Activated CD4-positive, alpha-beta T cell treated with anti-CD3 and anti-CD28 coated beads for 36 hours (primary cell): ENCODE measurements at regions not wholly inside any gene's neighbourhood (a gene's known extent, or its start where the extent isn't known, plus 50 kb on each side); places are given as distances from the start of the nearest gene placed in this dataset.
A peak's percentile ranks its signal among the peaks of the same experiment; 100 is the strongest.
"Not testable (repeated sequence)": the region's sequence is repeated elsewhere in the genome, so short reads cannot be mapped to it uniquely, and the experiment has no call there.

Source experiments
- ATAC-seq: fragments of 200-7000 bp; cut with Tn5 transposase; one replicate; pipeline ENCODE4 v1.10.0; 2021; ENCODE audit warnings: mild to moderate bottlenecking, moderate library complexity
- CTCF ChIA-PET: fragments of 350-600 bp; sonication (Branson Sonifier 250); formaldehyde crosslinking; loops from one replicate; lab custom pipeline; 2021; ENCODE audit warnings: antibody characterized with exemption; lab: Charles Lee
- POLR2A ChIA-PET: fragments of 350-600 bp; sonication (Branson Sonifier 250); formaldehyde crosslinking; loops from one replicate; lab custom pipeline; 2021; ENCODE audit warnings: antibody characterized with exemption, inconsistent platforms; lab: Charles Lee
- DNase-seq: peaks from one replicate; pipeline ENCODE4 v3.0.0-alpha.2; 2020
- H3K27ac Mint-ChIP-seq: one replicate; pipeline ENCODE4 v1.8.0; 2021; ENCODE audit warnings: mixed read lengths
- H3K27me3 Mint-ChIP-seq: one replicate; pipeline ENCODE4 v1.8.0; 2021; ENCODE audit warnings: mixed read lengths
- H3K36me3 Mint-ChIP-seq: one replicate; pipeline ENCODE4 v1.8.0; 2021; ENCODE audit warnings: low read depth, mixed read lengths
- H3K4me1 Mint-ChIP-seq: one replicate; pipeline ENCODE4 v1.8.0; 2021; ENCODE audit warnings: mixed read lengths
- H3K4me3 Mint-ChIP-seq: one replicate; pipeline ENCODE4 v1.8.0; 2021; ENCODE audit warnings: mild to moderate bottlenecking, moderate library complexity, mixed read lengths
- H3K9me3 Mint-ChIP-seq: one replicate; pipeline ENCODE4 v1.8.0; 2021; ENCODE audit warnings: low read depth, mixed read lengths
- intact Hi-C, 2 experiments: fragments of 100-400 bp; cut with DNase I in 1 of 2; cut with micrococcal nuclease in 1 of 2; formaldehyde crosslinking; loops; one replicate each; pipeline versions ENCODE4 v1.14.2 to v1.15.1; 2022 to 2024; cut with DNase I, micrococcal nuclease

- H3K4me1 Mint-ChIP-seq, H3K4me3 Mint-ChIP-seq, POLR2A ChIA-PET, H3K36me3 Mint-ChIP-seq, ATAC-seq, H3K27me3 Mint-ChIP-seq, H3K27ac Mint-ChIP-seq, intact Hi-C loops, H3K9me3 Mint-ChIP-seq, CTCF ChIA-PET, DNase-seq: not testable (repeated sequence)
Observed at GRCh38 chrY:12299796-12300195, 401.2 kb upstream of the USP9Y start.

- no peaks in the 10 kb centered on the region for H3K36me3 Mint-ChIP-seq
- ChIA-PET CTCF (no interaction called here), POLR2A (no interaction called here)
- DNase-seq, result peak; percentile 9
- no peaks in the 10 kb centered on the region for H3K9me3 Mint-ChIP-seq
- H3K27me3 Mint-ChIP-seq, result no peaks in the 10 kb centered on the region
- peak overlapping the region; percentile 26 for H3K4me3 Mint-ChIP-seq
- intact Hi-C loops, result no loop called here
- no peak overlapping the region for H3K27ac Mint-ChIP-seq
- ATAC-seq, result no peak
- H3K4me1 Mint-ChIP-seq, result no peaks in the 10 kb centered on the region
Observed at GRCh38 chrY:12303464-12303863, 397.6 kb upstream of the USP9Y start.

DNA sequence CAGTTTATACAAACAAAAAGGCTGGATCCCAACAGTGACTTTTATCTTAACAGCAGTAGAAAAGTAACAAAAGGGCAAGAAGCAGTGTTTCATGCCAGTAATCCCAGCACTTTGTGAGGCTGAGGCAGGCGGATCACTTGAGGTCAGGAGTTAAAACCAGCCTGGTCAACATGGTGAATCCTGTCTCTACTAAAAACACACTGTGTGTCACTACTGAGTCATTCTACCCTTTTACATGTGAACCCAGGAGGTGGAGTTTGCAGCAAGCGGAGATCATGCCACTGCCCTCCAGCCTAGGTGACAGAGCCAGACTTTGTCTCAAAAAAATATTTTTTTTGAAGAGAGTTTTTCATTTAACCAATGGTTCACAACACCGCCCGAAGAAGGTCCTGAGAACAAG is 395.6 kb upstream of the USP9Y start:
- H3K4me1 Mint-ChIP-seq, result no peaks in the 10 kb centered on the region
- ATAC-seq (no peak), DNase-seq (no peak)
- intact Hi-C loops, result no loop called here
- ChIA-PET CTCF (no interaction called here), POLR2A (no interaction called here)
- no peaks in the 10 kb centered on the region for H3K27me3 Mint-ChIP-seq
- no peak overlapping the region for H3K4me3 Mint-ChIP-seq
- no peaks in the 10 kb centered on the region for H3K36me3 Mint-ChIP-seq
- H3K27ac Mint-ChIP-seq, result no peak overlapping the region
- no peaks in the 10 kb centered on the region for H3K9me3 Mint-ChIP-seq

DNA sequence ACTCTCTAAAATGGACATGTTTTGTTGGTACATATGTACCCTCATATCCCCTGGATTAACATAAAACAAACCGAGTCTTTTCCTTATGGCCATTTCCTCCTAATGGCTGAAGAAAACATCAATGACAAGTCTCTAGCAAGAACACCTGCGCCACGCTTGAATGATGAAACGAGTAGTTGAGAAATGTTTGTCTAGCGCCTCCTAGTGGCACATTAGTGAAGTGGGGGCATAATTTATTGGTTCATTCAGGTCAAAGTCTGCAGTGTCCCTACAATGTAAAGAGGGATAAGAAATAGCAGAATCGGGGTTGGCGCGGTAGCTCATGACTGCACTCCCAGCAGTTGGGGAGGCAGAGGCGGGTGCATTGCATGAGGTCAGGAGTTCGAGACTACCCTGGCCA is 391.8 kb upstream of the USP9Y start:
- ChIA-PET CTCF (no interaction called here), POLR2A (no interaction called here)
- H3K9me3 Mint-ChIP-seq, result no peaks in the 10 kb centered on the region
- no peaks in the 10 kb centered on the region for H3K4me1 Mint-ChIP-seq
- no peak overlapping the region for H3K27ac Mint-ChIP-seq
- intact Hi-C loops, result no loop called here
- DNase-seq (peak; percentile 36), ATAC-seq (no peak)
- H3K36me3 Mint-ChIP-seq, result no peaks in the 10 kb centered on the region
- H3K27me3 Mint-ChIP-seq, result no peaks in the 10 kb centered on the region
- no peak overlapping the region for H3K4me3 Mint-ChIP-seq

GRCh38 chrY:12310832-12311231 is 390.2 kb upstream of the USP9Y start:
- H3K4me1 Mint-ChIP-seq, result no peaks in the 10 kb centered on the region
- H3K9me3 Mint-ChIP-seq, result no peaks in the 10 kb centered on the region
- no peaks in the 10 kb centered on the region for H3K27me3 Mint-ChIP-seq
- no peak overlapping the region for H3K27ac Mint-ChIP-seq
- intact Hi-C loops, result no loop called here
- H3K4me3 Mint-ChIP-seq, result no peak overlapping the region
- no peaks in the 10 kb centered on the region for H3K36me3 Mint-ChIP-seq
- DNase-seq (no peak), ATAC-seq (no peak)
- CTCF ChIA-PET, result no interaction called here
- POLR2A ChIA-PET, result no interaction called here

DNA sequence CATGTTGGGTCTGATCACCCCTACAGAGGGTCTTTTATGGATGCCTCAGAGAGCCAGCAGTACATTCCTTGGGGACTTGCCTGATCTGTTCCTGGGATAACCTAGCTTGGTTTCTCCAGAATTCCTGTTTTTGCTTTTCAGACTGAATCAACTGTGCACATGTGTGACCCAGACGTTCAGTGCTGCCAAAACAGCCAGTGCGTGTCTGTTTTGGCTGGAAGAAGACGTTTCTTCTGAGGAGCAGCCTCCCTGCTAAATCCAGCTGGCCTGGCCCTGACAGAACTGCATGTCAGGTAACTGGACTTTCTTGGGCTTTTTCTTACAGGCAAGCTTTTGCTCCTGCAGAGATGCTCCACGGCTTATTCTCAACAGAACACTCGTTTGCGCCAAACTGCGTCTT is 373.3 kb upstream of the USP9Y start:
- ChIA-PET POLR2A (no interaction called here), CTCF (interaction anchor here (0.6 kb wide), 1 partner anchor 845 kb away, joined by 3 read pairs; no protein-coding TSS in a partner anchor)
- H3K36me3 Mint-ChIP-seq, result no peaks in the 10 kb centered on the region
- H3K4me1 Mint-ChIP-seq, result no peaks in the 10 kb centered on the region
- DNase-seq (no peak), ATAC-seq (no peak)
- H3K27me3 Mint-ChIP-seq, result no peaks in the 10 kb centered on the region
- no peaks in the 10 kb centered on the region for H3K9me3 Mint-ChIP-seq
- H3K27ac Mint-ChIP-seq, result no peak overlapping the region
- intact Hi-C loops, result no loop called here
- H3K4me3 Mint-ChIP-seq, result no peak overlapping the region

DNA sequence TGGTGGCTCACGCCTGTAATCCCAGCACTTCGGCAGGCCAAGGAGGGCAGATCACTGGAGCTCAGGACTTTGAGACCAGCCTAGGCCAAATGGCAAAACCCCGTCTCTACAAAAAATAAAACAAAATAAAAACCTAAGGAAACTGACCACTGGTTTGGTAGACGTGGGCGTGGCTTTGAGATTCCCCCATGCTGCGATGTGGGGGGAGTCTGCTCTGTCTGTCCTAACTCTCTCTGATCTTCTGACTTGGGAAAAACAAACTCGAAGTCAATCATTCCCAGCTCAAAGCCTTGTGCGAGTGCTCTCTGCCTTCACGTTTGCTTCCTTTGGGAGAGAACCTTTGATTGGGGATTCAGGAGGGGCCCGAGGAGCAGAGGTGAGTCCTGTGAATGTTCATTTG is 369.1 kb upstream of the USP9Y start:
- H3K4me3 Mint-ChIP-seq, DNase-seq, H3K27ac Mint-ChIP-seq, H3K27me3 Mint-ChIP-seq, intact Hi-C loops, CTCF ChIA-PET, H3K4me1 Mint-ChIP-seq, H3K9me3 Mint-ChIP-seq, ATAC-seq, H3K36me3 Mint-ChIP-seq, POLR2A ChIA-PET: not testable (repeated sequence)

DNA sequence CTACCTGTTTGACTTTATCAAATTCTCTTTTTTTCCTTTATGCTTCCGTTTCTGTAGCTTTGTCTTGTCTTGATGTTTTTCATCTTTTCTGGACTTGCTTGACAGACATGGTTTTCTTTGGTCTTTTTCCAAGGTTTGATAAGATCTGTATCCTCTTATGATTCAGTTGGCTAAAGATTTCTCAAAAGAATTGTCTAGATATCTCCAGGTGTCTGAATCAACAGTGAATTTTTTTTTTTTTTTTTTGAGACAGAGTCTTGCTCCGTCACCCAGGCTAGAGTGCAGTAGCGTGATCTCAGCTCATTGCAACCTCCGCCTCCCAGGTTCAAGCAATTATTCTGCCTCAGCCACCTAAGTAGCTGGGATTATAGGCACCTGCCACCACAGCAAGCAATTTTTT is 357.8 kb upstream of the USP9Y start:
- no peaks in the 10 kb centered on the region for H3K9me3 Mint-ChIP-seq
- H3K27me3 Mint-ChIP-seq, result no peaks in the 10 kb centered on the region
- H3K4me1 Mint-ChIP-seq, result no peaks in the 10 kb centered on the region
- no peaks in the 10 kb centered on the region for H3K36me3 Mint-ChIP-seq
- ChIA-PET CTCF (interaction anchor here (0.6 kb wide), 1 partner anchor 57 kb away, joined by 3 read pairs; no protein-coding TSS in a partner anchor), POLR2A (no interaction called here)
- no peak overlapping the region for H3K27ac Mint-ChIP-seq
- intact Hi-C loops, result no loop called here
- no peak for DNase-seq
- no peak overlapping the region for H3K4me3 Mint-ChIP-seq
- no peak for ATAC-seq

- intact Hi-C loops, result no loop called here
- DNase-seq (no peak), ATAC-seq (no peak)
- H3K4me1 Mint-ChIP-seq, result no peaks in the 10 kb centered on the region
- no peak overlapping the region for H3K27ac Mint-ChIP-seq
- ChIA-PET CTCF (no interaction called here), POLR2A (no interaction called here)
- no peaks in the 10 kb centered on the region for H3K36me3 Mint-ChIP-seq
- H3K9me3 Mint-ChIP-seq, result no peaks in the 10 kb centered on the region
- H3K27me3 Mint-ChIP-seq, result no peaks in the 10 kb centered on the region
- H3K4me3 Mint-ChIP-seq, result no peak overlapping the region
Observed at GRCh38 chrY:12348181-12348580, 352.9 kb upstream of the USP9Y start.

DNA sequence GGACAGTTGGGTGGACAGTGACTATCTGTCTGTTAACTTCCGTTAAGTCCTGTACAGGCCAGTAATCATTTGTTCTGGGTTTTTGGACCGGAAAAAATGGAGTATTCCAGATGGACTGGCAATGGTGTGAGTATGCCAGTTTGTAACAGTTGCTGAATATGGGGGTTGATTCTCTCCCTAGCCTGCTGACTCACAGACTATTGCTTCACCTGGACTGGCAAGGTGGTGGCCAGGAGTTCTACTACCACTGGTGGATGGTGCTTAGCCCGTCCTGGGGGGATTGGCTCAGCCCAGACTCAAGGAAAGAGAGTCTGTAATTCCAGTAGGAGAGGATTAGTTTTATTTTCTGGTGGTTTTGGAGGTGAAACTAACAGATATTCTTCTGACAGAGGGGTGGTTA is 343.8 kb upstream of the USP9Y start:
- intact Hi-C loops, result no loop called here
- no peaks in the 10 kb centered on the region for H3K36me3 Mint-ChIP-seq
- H3K27me3 Mint-ChIP-seq, result no peaks in the 10 kb centered on the region
- ChIA-PET CTCF (no interaction called here), POLR2A (no interaction called here)
- no peaks in the 10 kb centered on the region for H3K4me1 Mint-ChIP-seq
- H3K9me3 Mint-ChIP-seq, result no peaks in the 10 kb centered on the region
- H3K27ac Mint-ChIP-seq, result no peak overlapping the region
- no peak for DNase-seq
- H3K4me3 Mint-ChIP-seq, result no peak overlapping the region
- ATAC-seq, result no peak

DNA sequence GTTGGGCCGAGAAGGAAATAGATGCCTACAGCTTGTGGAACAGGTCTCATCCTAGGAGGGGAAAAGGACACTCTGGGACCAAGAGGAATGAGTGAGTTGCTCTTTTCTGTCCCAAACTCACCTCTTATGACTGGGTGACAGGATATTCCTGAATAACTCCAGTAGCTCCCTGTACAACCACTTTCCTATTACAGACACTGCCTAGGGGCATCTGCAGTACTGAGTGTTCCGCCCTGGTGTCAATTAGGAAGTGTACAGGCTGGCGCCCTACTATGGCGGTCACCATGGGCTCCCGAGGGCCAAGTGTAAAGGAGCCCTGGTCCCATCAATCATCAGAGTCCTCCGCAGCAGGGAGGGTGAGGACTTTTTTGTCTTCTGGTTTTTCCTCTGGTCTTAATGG is 343.4 kb upstream of the USP9Y start:
- Mint-ChIP-seq H3K9me3 (no peaks in the 10 kb centered on the region), H3K27me3 (no peaks in the 10 kb centered on the region), H3K4me1 (no peaks in the 10 kb centered on the region), H3K4me3 (no peak overlapping the region), H3K27ac (no peak overlapping the region), H3K36me3 (no peaks in the 10 kb centered on the region)
- ChIA-PET POLR2A (no interaction called here), CTCF (no interaction called here)
- no peak for ATAC-seq
- no peak for DNase-seq
- intact Hi-C loops, result no loop called here

- DNase-seq (no peak), ATAC-seq (no peak)
- Mint-ChIP-seq H3K27ac (no peak overlapping the region), H3K4me3 (no peak overlapping the region), H3K27me3 (no peaks in the 10 kb centered on the region), H3K36me3 (no peaks in the 10 kb centered on the region), H3K9me3 (no peaks in the 10 kb centered on the region), H3K4me1 (no peaks in the 10 kb centered on the region)
- POLR2A ChIA-PET, result no interaction called here
- intact Hi-C loops, result no loop called here
- CTCF ChIA-PET, result interaction anchor here (0.7 kb wide), 1 partner anchor 797 kb away, joined by 3 read pairs; no protein-coding TSS in a partner anchor
Observed at GRCh38 chrY:12358337-12358736, 342.7 kb upstream of the USP9Y start.

GRCh38 chrY:12359867-12360266 is 341.2 kb upstream of the USP9Y start:
- Mint-ChIP-seq H3K4me1 (no peaks in the 10 kb centered on the region), H3K27ac (no peak overlapping the region), H3K27me3 (no peaks in the 10 kb centered on the region), H3K9me3 (no peaks in the 10 kb centered on the region), H3K4me3 (no peak overlapping the region), H3K36me3 (no peaks in the 10 kb centered on the region)
- ChIA-PET CTCF (no interaction called here), POLR2A (no interaction called here)
- DNase-seq, result peak; percentile 6
- no peak for ATAC-seq
- intact Hi-C loops, result no loop called here
